GM18499 (cell line): ENCODE measurements at regions not wholly inside any gene's neighbourhood (a gene's known extent, or its start where the extent isn't known, plus 50 kb on each side); places are given as distances from the start of the nearest gene placed in this dataset.

Experiments
- ATAC-seq: cut with Tn5 transposase; IDR thresholded peaks from one replicate; pipeline ENCODE4 v1.9.1; 2021; ENCODE audit warnings: moderate number of reproducible peaks; ENCODE audit not compliant: insufficient read depth, unreplicated experiment

GRCh38 chr12:77372494-77372893 lies 307.1 kb upstream of the E2F7 start:
- no peak for ATAC-seq

- no peak for ATAC-seq
Measured at GRCh38 chr12:77372026-77372425, 306.7 kb upstream of the E2F7 start.

GRCh38 chr12:77368379-77368778 lies 303.0 kb upstream of the E2F7 start:
- no peak for ATAC-seq

GRCh38 chr12:77366616-77367015 lies 301.2 kb upstream of the E2F7 start:
- ATAC-seq, result no peak

GRCh38 chr12:77364400-77364799 lies 299.0 kb upstream of the E2F7 start:
- ATAC-seq, result no peak

GRCh38 chr12:77362509-77363210 lies 297.3 kb upstream of the E2F7 start:
- ATAC-seq, result no peak

- ATAC-seq, result no peak
Measured at GRCh38 chr12:77357655-77358054, 292.3 kb upstream of the E2F7 start.

- ATAC-seq, result no peak
Measured at GRCh38 chr12:77354766-77355362, 289.5 kb upstream of the E2F7 start.

GRCh38 chr12:77352946-77353345 lies 287.6 kb upstream of the E2F7 start:
- ATAC-seq, result no peak

GRCh38 chr12:77351860-77352259 lies 286.5 kb upstream of the E2F7 start:
- ATAC-seq, result no peak

- no peak for ATAC-seq
Measured at GRCh38 chr12:77349689-77350370, 284.5 kb upstream of the E2F7 start.

- no peak for ATAC-seq
Measured at GRCh38 chr12:77347017-77347416, 281.6 kb upstream of the E2F7 start.

- no peak for ATAC-seq
Measured at GRCh38 chr12:77345336-77345735, 280.0 kb upstream of the E2F7 start.

GRCh38 chr12:77344651-77345050 lies 279.3 kb upstream of the E2F7 start:
- no peak for ATAC-seq

GRCh38 chr12:77343291-77343690 lies 277.9 kb upstream of the E2F7 start:
- no peak for ATAC-seq

GRCh38 chr12:77342253-77342652 lies 276.9 kb upstream of the E2F7 start:
- ATAC-seq, result no peak

GRCh38 chr12:77339610-77340009 lies 274.2 kb upstream of the E2F7 start:
- no peak for ATAC-seq

- ATAC-seq, result no peak
Measured at GRCh38 chr12:77337362-77337761, 272.0 kb upstream of the E2F7 start.

- ATAC-seq, result no peak
Measured at GRCh38 chr12:77334806-77335205, 269.4 kb upstream of the E2F7 start.

GRCh38 chr12:77328326-77328725 lies 263.0 kb upstream of the E2F7 start:
- no peak for ATAC-seq

- no peak for ATAC-seq
Measured at GRCh38 chr12:77325511-77326236, 260.3 kb upstream of the E2F7 start.
